ENCODE measurements at regions not wholly inside any gene's neighbourhood (a gene's known extent, or its start where the extent isn't known, plus 50 kb on each side); places are given as distances from the start of the nearest gene placed in this dataset.

GRCh38 chr10:131519723-131520605 lies 208.4 kb upstream of the TCERG1L start:
- Histone ChIP-seq H3K27me3 (peaks cover 3% of the 10 kb centered on the region), H3K9me2 (replicated peaks; ENCODE audit: insufficient read depth) (no peaks in the 10 kb centered on the region), H3K36me3 (replicated peaks; ENCODE audit: insufficient read depth, low read depth) (no peaks in the 10 kb centered on the region), H3K79me2 (no peaks in the 10 kb centered on the region), H3K4me1 (ENCODE audit: insufficient read depth) (no peaks in the 10 kb centered on the region), H3K4me3 (no peak overlapping the region), H3K27ac (no peak overlapping the region), H3K4me2 (no peak overlapping the region), H3K9me3 (ENCODE audit: low read depth) (no peaks in the 10 kb centered on the region), H4K20me1 (ENCODE audit: insufficient read depth, poor library complexity, severe bottlenecking) (no peaks in the 10 kb centered on the region), H2AFZ (no peak overlapping the region)
- WGBS (ENCODE audit: low lambda C conversion rate, missing lambda C conversion rate) = 94% methylated on average over 42 of the region's 43 CpGs
- TF ChIP-seq, protein P1, sequence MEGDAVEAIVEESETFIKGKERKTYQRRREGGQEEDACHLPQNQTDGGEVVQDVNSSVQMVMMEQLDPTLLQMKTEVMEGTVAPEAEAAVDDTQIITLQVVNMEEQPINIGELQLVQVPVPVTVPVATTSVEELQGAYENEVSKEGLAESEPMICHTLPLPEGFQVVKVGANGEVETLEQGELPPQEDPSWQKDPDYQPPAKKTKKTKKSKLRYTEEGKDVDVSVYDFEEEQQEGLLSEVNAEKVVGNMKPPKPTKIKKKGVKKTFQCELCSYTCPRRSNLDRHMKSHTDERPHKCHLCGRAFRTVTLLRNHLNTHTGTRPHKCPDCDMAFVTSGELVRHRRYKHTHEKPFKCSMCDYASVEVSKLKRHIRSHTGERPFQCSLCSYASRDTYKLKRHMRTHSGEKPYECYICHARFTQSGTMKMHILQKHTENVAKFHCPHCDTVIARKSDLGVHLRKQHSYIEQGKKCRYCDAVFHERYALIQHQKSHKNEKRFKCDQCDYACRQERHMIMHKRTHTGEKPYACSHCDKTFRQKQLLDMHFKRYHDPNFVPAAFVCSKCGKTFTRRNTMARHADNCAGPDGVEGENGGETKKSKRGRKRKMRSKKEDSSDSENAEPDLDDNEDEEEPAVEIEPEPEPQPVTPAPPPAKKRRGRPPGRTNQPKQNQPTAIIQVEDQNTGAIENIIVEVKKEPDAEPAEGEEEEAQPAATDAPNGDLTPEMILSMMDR (IDR thresholded peaks at IDR 0.05; ENCODE audit: poor library complexity) = no peak
- TF ChIP-seq EZH2 (IDR thresholded peaks at IDR 0.05; ENCODE audit: borderline replicate concordance) = no peak
- DNase-seq (ENCODE audit: low spot score) = no peak

GRCh38 chr10:131531265-131532190 lies 220.0 kb upstream of the TCERG1L start:
- Histone ChIP-seq H3K4me2 (no peak overlapping the region), H3K79me2 (no peaks in the 10 kb centered on the region), H3K27me3 (no peaks in the 10 kb centered on the region), H3K9me2 (replicated peaks; ENCODE audit: insufficient read depth) (no peaks in the 10 kb centered on the region), H3K27ac (no peak overlapping the region), H2AFZ (no peak overlapping the region), H3K4me1 (ENCODE audit: insufficient read depth) (no peaks in the 10 kb centered on the region), H3K4me3 (no peak overlapping the region), H3K36me3 (replicated peaks; ENCODE audit: insufficient read depth, low read depth) (no peaks in the 10 kb centered on the region), H4K20me1 (ENCODE audit: insufficient read depth, poor library complexity, severe bottlenecking) (no peaks in the 10 kb centered on the region), H3K9me3 (ENCODE audit: low read depth) (no peaks in the 10 kb centered on the region)
- WGBS (ENCODE audit: low lambda C conversion rate, missing lambda C conversion rate) = 87% methylated on average over 24 of the region's 25 CpGs
- no peak for DNase-seq (ENCODE audit: low spot score)
- TF ChIP-seq EZH2 (IDR thresholded peaks at IDR 0.05; ENCODE audit: borderline replicate concordance) (no peak), EZH2phosphoT487 (IDR thresholded peaks at IDR 0.05; ENCODE audit: low read depth, severe bottlenecking, unreplicated experiment) (no peak)
- TF ChIP-seq, protein P1 (IDR thresholded peaks at IDR 0.05; ENCODE audit: poor library complexity) = no peak

DNA sequence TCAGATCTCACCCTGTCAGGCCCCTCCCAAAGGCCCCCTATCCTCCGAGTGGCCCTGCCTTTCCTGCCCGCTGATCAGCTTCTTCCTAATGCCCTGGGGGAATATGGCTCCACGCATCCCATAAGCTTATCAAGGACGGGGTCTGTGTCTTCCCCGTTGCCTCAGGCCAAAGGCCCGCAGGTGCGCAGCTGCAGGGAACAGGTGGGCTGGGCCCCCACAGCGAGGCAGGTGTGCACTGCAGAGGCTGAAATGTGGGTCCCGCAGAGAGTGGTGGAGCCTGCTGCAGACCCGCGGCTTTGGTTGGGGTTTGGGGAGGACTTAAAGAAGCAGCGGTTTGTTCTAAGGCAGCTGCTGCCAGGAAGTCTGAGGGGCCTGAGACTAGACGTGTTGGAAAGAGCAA lies 220.8 kb upstream of the TCERG1L start:
- H3K79me2 ChIP-seq = no peaks in the 10 kb centered on the region
- H3K36me3 ChIP-seq (replicated peaks; ENCODE audit: insufficient read depth, low read depth) = no peaks in the 10 kb centered on the region
- no peak for DNase-seq (ENCODE audit: low spot score)
- H3K4me2 ChIP-seq = no peak overlapping the region
- H2AFZ ChIP-seq = no peak overlapping the region
- H3K9me3 ChIP-seq (ENCODE audit: low read depth) = no peaks in the 10 kb centered on the region
- no peak overlapping the region for H3K27ac ChIP-seq
- H3K27me3 ChIP-seq = no peaks in the 10 kb centered on the region
- no peak overlapping the region for H3K4me3 ChIP-seq
- H3K9me2 ChIP-seq (replicated peaks; ENCODE audit: insufficient read depth) = no peaks in the 10 kb centered on the region
- TF ChIP-seq EZH2 (IDR thresholded peaks at IDR 0.05; ENCODE audit: borderline replicate concordance) (no peak), EZH2phosphoT487 (IDR thresholded peaks at IDR 0.05; ENCODE audit: low read depth, severe bottlenecking, unreplicated experiment) (no peak)
- TF ChIP-seq, protein P1 (IDR thresholded peaks at IDR 0.05; ENCODE audit: poor library complexity) = no peak
- H3K4me1 ChIP-seq (ENCODE audit: insufficient read depth) = no peaks in the 10 kb centered on the region
- 86% methylated on average over 13 of the region's 13 CpGs for WGBS (ENCODE audit: low lambda C conversion rate, missing lambda C conversion rate)
- no peaks in the 10 kb centered on the region for H4K20me1 ChIP-seq (ENCODE audit: insufficient read depth, poor library complexity, severe bottlenecking)
